ENCODE measurements at regions not wholly inside any gene's neighbourhood (a gene's known extent, or its start where the extent isn't known, plus 50 kb on each side); places are given as distances from the start of the nearest gene placed in this dataset.

DNA sequence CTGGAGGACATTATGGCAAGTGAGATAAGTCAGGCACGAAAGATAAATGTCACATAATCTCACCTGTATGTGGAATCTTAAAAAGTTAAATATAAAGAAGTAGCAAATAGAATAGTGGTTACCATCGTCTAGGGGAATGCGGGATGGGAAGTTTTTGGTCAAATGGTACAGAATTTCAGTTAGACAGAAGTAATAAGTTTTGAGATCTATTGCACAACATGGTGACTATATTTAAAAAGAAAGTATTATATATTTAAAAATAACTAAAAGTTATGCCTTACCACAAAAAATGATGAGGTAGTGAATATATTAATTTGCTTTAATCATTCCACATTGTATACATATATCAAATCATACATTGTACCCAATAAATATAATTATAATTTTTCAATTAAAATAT, 106.2 kb upstream of the BRINP3 start:
- Histone ChIP-seq H3K9me3 (ENCODE audit: low read depth) (no peaks in the 10 kb centered on the region), H3K27ac (no peak overlapping the region), H3K4me2 (no peak overlapping the region), H3K9me2 (replicated peaks; ENCODE audit: insufficient read depth) (no peaks in the 10 kb centered on the region), H3K4me3 (no peak overlapping the region), H4K20me1 (ENCODE audit: insufficient read depth, poor library complexity, severe bottlenecking) (no peaks in the 10 kb centered on the region), H3K4me1 (ENCODE audit: insufficient read depth) (no peaks in the 10 kb centered on the region), H2AFZ (no peak overlapping the region), H3K79me2 (no peaks in the 10 kb centered on the region), H3K27me3 (no peaks in the 10 kb centered on the region), H3K36me3 (replicated peaks; ENCODE audit: insufficient read depth, low read depth) (no peaks in the 10 kb centered on the region)
- DNase-seq (ENCODE audit: low spot score), result no peak
- no peak for TF ChIP-seq CTCF (IDR thresholded peaks at IDR 0.05; ENCODE audit: poor library complexity)
- no peak for TF ChIP-seq EZH2phosphoT487 (IDR thresholded peaks at IDR 0.05; ENCODE audit: low read depth, severe bottlenecking, unreplicated experiment)
- TF ChIP-seq EZH2 (IDR thresholded peaks at IDR 0.05; ENCODE audit: borderline replicate concordance), result no peak
- WGBS (ENCODE audit: low lambda C conversion rate, missing lambda C conversion rate), result 94% methylated on average over 3 of the region's 3 CpGs

GRCh38 chr1:190588424-190588823, 110.8 kb upstream of the BRINP3 start:
- Histone ChIP-seq H3K79me2 (no peaks in the 10 kb centered on the region), H3K4me3 (no peak overlapping the region), H3K36me3 (replicated peaks; ENCODE audit: insufficient read depth, low read depth) (no peaks in the 10 kb centered on the region), H3K4me1 (ENCODE audit: insufficient read depth) (no peaks in the 10 kb centered on the region), H2AFZ (no peak overlapping the region), H3K4me2 (peak overlapping the region; percentile 40), H3K27me3 (no peaks in the 10 kb centered on the region), H3K9me2 (replicated peaks; ENCODE audit: insufficient read depth) (no peaks in the 10 kb centered on the region), H3K27ac (no peak overlapping the region), H4K20me1 (ENCODE audit: insufficient read depth, poor library complexity, severe bottlenecking) (no peaks in the 10 kb centered on the region), H3K9me3 (ENCODE audit: low read depth) (no peaks in the 10 kb centered on the region)
- DNase-seq (ENCODE audit: low spot score), result no peak
- TF ChIP-seq EZH2phosphoT487 (IDR thresholded peaks at IDR 0.05; ENCODE audit: low read depth, severe bottlenecking, unreplicated experiment), result no peak
- no peak for TF ChIP-seq EZH2 (IDR thresholded peaks at IDR 0.05; ENCODE audit: borderline replicate concordance)
- TF ChIP-seq CTCF (IDR thresholded peaks at IDR 0.05; ENCODE audit: poor library complexity), result no peak
- 64% methylated on average over 1 of the region's 1 CpG for WGBS (ENCODE audit: low lambda C conversion rate, missing lambda C conversion rate)

DNA sequence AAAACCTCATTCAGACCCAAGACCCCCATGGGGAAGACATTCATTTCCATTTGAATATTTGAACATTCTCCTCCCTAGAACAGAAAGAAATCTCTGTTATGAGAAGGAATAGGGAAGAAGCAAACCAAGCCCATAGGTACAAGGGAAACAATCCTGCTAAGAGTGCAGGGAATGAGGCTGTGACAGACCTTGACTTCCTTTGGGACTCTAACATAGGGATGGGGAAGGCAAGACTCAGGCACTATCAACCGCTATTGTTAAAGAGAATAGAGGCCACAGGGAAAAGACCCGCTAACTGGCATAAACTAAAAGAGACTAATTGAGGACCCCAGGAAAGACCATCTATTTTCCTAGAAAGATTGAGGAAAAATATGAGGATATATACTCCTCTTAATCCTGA, 117.8 kb upstream of the BRINP3 start:
- Histone ChIP-seq H3K36me3 (replicated peaks; ENCODE audit: insufficient read depth, low read depth) (no peaks in the 10 kb centered on the region), H3K9me3 (ENCODE audit: low read depth) (no peaks in the 10 kb centered on the region), H4K20me1 (ENCODE audit: insufficient read depth, poor library complexity, severe bottlenecking) (no peaks in the 10 kb centered on the region), H3K4me2 (no peak overlapping the region), H3K27ac (peak overlapping the region; percentile 83), H3K9me2 (replicated peaks; ENCODE audit: insufficient read depth) (no peaks in the 10 kb centered on the region), H3K4me1 (ENCODE audit: insufficient read depth) (peaks cover 16% of the 10 kb centered on the region), H3K4me3 (no peak overlapping the region), H3K79me2 (no peaks in the 10 kb centered on the region), H2AFZ (no peak overlapping the region), H3K27me3 (no peaks in the 10 kb centered on the region)
- no peak for DNase-seq (ENCODE audit: low spot score)
- TF ChIP-seq EZH2phosphoT487 (IDR thresholded peaks at IDR 0.05; ENCODE audit: low read depth, severe bottlenecking, unreplicated experiment) (no peak), EZH2 (IDR thresholded peaks at IDR 0.05; ENCODE audit: borderline replicate concordance) (no peak), CTCF (IDR thresholded peaks at IDR 0.05; ENCODE audit: poor library complexity) (no peak)
- WGBS (ENCODE audit: low lambda C conversion rate, missing lambda C conversion rate), result 86% methylated on average over 2 of the region's 2 CpGs

GRCh38 chr1:190597294-190597693, 119.6 kb upstream of the BRINP3 start:
- DNase-seq (ENCODE audit: low spot score), result peak; percentile 53
- Histone ChIP-seq H3K4me3 (no peak overlapping the region), H4K20me1 (ENCODE audit: insufficient read depth, poor library complexity, severe bottlenecking) (no peaks in the 10 kb centered on the region), H3K9me2 (replicated peaks; ENCODE audit: insufficient read depth) (no peaks in the 10 kb centered on the region), H3K36me3 (replicated peaks; ENCODE audit: insufficient read depth, low read depth) (no peaks in the 10 kb centered on the region), H3K4me1 (ENCODE audit: insufficient read depth) (peaks cover 16% of the 10 kb centered on the region), H3K4me2 (no peak overlapping the region), H3K27me3 (no peaks in the 10 kb centered on the region), H2AFZ (no peak overlapping the region), H3K9me3 (ENCODE audit: low read depth) (no peaks in the 10 kb centered on the region), H3K79me2 (no peaks in the 10 kb centered on the region), H3K27ac (peak overlapping the region; percentile 83)
- WGBS (ENCODE audit: low lambda C conversion rate, missing lambda C conversion rate), result 17% methylated on average over 1 of the region's 1 CpG
- TF ChIP-seq EZH2 (IDR thresholded peaks at IDR 0.05; ENCODE audit: borderline replicate concordance) (no peak), CTCF (IDR thresholded peaks at IDR 0.05; ENCODE audit: poor library complexity) (no peak), EZH2phosphoT487 (IDR thresholded peaks at IDR 0.05; ENCODE audit: low read depth, severe bottlenecking, unreplicated experiment) (no peak)
